ENCODE measurements at regions not wholly inside any gene's neighbourhood (a gene's known extent, or its start where the extent isn't known, plus 50 kb on each side); places are given as distances from the start of the nearest gene placed in this dataset.

DNA sequence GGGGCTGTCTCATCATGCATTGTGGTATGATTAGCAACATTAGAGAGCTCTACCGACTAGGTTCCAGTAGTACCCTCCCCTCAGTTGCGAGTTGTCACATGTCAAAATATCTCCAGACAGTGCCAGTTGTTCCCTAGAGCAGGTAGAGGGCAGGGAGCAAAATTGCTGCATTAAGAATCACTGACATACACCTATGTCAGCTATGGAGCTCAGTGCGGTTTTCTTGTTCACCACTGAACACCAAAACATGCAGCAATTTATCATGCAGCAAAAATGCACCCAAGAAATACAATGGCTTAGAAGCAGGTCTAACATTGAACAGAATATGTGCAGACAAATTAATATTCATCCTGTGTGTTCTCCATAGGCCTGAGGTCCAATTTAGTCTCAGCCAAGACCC, 186.9 kb upstream of the STARD13 start:
- no peak for DNase-seq

DNA sequence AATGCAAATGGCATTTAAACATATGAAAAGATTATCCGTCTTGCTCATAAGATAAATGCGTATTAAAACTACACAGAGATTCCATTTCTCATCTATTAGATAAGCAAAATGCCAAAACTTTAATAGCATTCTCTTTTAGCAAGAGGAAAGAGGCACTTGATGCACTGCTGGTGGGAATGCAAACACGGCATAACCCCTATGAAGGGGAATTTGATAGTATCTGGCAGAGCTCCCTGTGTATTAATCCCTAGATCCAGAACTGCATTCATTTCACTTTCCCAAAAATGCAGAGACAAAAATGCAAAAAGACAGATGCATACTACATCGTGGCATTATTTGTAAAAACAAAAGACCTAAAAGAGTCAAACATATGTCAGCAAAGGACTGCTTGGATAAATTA, 193.6 kb upstream of the STARD13 start:
- DNase-seq: no peak

DNA sequence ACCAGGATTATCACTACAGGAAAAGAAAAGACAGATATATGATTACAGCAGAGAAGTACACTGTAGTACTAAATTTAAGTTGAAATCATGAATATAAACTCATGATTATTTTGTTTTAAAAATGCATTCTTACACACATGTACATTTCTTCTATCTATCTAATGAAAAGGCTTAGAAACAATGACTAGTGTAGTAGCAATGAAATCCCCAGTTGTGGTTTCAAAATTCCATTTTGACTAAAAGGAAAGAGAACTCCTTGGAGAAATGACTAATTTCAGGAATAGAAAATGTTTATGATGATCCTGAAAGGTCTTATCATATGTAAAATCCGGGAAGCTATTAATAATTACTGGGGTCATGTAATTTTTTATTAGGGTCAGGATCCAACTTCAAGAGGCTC, 195.0 kb upstream of the STARD13 start:
- DNase-seq: no peak

DNA sequence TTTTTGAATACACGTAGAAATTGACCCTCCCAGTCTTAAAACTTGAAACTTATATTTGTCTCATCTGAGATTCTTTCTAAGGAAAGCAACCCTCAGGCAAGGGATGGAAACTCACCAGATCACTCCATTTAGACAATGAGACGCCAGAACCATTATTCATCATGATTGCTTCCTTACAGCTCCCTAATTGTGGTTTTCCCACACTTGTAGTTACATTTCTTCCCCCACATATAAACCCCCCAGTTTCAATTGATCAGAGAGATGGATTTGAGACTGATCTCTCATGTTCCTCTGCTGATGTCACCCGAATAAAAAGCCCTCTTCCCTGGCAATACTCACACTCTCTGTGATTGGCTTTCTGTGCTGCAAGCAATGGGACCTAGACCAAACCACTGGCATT, 197.9 kb upstream of the STARD13 start:
- DNase-seq: no peak

DNA sequence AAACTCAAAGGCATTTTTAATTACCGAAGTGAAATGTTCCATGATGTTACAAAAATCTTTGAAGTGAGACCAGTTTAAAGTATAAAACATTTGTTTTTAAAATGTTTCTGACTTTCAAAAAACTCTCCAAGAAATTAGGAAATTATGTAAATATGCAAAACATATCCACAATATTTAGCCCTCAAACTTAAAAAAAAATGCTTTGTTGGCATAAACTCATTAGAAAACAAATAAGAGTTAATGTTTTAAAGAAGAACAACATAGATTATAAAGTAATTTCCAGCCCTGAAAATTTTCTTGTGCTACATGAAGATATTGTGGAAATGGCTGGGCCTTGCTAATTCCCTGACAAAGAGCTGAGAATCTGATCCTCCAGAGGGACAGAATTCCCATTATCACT, 199.7 kb upstream of the STARD13 start:
- DNase-seq: no peak

- DNase-seq: no peak
Observed at GRCh38 chr13:33487575-33488243, 202.2 kb upstream of the STARD13 start.

DNA sequence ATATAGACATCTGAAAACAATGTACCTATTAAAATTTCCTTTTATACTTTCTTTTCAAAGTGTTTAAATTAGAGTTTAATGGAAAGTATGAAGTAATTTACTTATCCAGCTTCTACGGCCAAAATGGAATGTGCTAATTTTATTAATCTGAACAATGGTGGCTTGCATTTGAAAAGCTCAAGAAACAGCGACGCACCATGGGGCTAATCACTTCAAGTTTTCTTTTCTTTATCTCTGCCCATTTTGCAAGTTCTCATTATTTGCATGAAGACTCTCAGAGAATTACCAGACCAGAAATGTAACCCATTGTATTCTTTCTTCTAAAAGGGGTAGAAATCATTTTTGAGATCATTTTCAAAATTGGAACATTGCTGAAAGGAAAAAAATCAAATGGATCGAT, 204.0 kb upstream of the STARD13 start:
- DNase-seq: no peak

GRCh38 chr13:33490461-33491327, 205.1 kb upstream of the STARD13 start:
- DNase-seq: no peak

GRCh38 chr13:33493672-33494365, 208.3 kb upstream of the STARD13 start:
- DNase-seq: no peak

DNA sequence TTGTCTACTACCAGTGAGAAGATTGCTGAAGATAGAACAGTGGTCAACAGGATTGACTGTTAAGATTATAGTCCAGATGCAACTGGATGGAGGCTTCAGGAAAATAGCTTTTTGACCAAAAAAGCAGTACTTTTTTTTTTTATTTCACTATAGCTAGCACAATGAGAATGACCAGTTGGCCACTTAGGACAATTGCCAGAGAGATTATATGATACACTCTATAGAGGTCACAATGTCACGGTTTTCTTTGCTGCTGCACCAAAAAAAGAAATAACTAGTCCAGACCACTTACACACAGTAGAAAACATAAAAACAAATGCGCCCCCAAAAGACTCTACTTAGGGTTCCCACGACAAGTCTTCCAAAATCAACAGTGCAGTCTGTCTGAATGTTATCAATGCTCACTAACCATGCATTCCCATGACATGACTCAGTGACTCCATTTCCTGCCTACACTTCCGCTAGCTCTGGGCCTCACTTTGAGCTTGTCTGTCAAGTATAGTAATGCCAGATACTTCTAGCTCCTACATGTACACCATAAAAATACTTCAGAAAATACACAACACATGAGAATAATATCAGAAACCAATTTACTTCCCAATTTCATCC, 209.1 kb upstream of the STARD13 start:
- DNase-seq: no peak

- DNase-seq: no peak
Observed at GRCh38 chr13:33496336-33496735, 210.8 kb upstream of the STARD13 start.

DNA sequence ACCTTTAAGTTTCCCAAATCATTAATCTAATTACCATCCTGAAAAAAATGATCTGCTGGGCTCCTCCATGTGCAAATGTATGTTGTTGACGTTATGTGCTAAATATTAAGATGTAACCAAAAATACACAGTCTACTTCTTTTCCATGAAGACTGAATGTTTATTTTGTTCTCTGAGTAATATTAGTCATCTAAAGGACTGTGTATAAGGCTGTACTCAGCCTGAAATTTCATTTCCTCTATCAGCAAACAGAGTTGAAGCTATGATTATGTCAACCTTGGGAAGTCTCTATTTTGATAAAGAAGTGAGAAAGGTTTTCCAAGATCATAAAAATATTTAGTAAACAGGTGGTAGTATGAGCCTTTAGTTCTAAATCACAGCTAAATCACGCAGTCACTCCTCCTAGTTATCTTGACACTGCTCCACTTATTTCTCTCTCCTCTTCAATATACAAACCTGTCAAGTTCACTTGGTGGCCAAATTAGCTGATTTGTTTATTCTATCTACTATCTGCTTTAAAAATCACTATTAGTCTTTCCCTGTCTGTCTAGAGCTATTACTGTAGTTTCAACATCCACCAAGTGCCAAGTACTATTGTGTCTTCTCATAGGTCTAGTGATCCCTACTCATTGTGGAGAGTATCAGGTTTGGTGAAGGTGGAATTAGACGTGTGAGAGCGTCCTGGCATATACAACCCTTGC, 211.7 kb upstream of the STARD13 start:
- no peak for DNase-seq

DNA sequence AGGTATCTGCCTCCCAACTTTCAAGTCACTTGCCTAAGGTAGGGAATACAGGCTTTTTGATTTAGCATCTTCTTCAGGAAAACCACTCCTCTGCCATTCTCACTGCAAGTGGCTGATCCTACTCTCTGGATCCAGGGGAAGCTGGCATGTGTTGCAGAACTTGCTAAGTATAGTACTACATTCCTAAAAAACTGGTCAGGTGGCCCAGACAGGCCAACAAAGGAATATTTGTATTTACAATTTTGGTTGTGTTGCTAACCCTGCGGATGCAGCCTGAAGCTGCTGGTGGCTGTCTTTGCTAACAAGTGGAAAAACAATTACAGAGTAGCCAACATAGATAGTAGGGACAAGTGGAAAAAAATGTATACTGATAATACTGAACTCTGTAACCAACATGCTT, 222.5 kb upstream of the STARD13 start:
- no peak for DNase-seq

- no peak for DNase-seq
Observed at GRCh38 chr13:33509642-33510229, 224.2 kb upstream of the STARD13 start.

DNA sequence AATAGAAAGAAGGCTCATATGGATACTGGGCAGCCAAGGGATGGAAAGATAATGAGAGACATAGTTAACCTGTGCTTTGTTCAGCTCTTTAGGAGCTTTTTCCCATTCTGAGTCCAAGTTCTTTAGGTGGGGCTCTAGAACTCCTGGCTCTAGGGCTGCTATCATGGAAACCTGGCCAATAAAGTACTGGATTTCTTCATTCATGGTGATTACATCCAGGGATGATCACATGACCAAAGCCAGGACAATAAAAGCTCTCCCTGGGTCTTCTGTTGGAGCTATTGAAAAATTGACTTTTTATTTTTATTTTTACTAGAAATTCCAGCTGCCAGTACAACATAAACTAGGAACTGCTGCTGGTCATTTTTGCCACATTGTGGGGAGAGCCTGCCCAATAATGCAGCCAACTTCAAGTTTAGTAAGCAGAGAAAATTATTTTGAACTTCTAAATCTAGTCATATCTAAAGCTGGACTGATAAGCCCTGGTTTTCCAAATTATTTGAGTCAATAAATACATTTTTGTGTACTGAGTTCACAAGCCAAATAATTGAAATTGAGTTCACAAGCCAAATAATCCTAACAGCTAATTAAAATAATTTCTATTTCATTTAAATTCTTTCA, 224.9 kb upstream of the STARD13 start:
- DNase-seq: no peak

GRCh38 chr13:33512880-33513554, 227.5 kb upstream of the STARD13 start:
- no peak for DNase-seq

DNA sequence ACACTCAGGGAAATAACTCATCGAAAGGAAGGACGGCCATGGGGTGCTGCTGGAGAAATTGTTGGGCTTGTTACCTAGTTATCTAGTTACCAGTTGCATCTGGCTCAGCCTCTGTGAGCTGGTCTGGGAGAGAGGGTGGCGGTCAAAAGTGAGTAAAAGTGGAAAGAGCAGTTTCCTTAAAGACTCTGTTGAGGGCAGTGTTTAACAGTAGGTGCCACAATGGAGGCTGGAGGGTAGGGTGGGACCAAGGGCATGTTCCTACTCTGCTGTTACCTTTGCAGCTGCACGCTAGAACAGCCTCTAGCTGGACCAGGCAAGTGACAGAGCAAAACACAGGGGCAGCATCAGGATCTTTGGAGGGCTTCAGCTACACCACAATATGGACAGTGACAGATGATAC, 228.8 kb upstream of the STARD13 start:
- DNase-seq: no peak

DNA sequence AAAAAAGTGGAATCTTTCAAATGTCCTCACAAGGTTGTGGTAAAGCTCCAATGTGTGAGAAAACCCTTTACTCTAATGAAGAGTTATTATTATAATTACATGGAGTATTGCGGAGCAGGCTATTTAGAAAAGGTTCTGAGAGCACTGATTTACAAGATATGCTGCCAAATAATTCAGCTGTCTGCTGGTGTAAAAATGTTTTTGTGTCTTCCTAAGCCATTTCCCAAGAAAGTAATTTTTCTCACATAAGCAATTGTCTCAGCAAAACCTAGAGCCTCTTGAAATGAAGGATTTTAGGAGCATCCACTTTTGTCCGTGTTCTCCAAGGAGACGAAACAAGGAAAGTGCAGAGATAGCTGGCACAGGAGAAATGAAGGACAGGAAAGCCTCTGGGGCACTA, 229.6 kb upstream of the STARD13 start:
- no peak for DNase-seq

GRCh38 chr13:33518452-33518851, 232.9 kb upstream of the STARD13 start:
- no peak for DNase-seq

GRCh38 chr13:33519561-33520467, 234.3 kb upstream of the STARD13 start:
- DNase-seq: no peak
